PC-9 (cell line): ENCODE measurements at regions not wholly inside any gene's neighbourhood (a gene's known extent, or its start where the extent isn't known, plus 50 kb on each side); places are given as distances from the start of the nearest gene placed in this dataset.

Experiments used
- BruUV-seq: library from RNA; stranded (reverse); fragments of 400-500 nt; replicated peaks from 2 replicates; lab custom pipeline; 2021; lab: Mats Ljungman, UMichigan
- CTCF ChIA-PET: fragments of 300-600 bp; sonication (Branson Sonifier 250); formaldehyde crosslinking; loops from one replicate; lab custom pipeline; 2022; ENCODE audit warnings: antibody characterized with exemption; lab: Charles Lee
- POLR2A ChIA-PET: fragments of 300-600 bp; sonication (Branson Sonifier 250); formaldehyde crosslinking; loops from one replicate; lab custom pipeline; 2022; ENCODE audit warnings: antibody characterized with exemption; ENCODE audit not compliant: unreplicated experiment; lab: Charles Lee
- DNase-seq, 2 experiments: peaks; one replicate each; pipeline versions ENCODE4 v3.0.0 to v3.0.0-alpha.2; 2015 to 2022; ENCODE audit warnings: mixed read lengths in 1 of 2
- H2AFZ ChIP-seq: fragments of 200-600 bp; sonication (generic); 2 replicates; pipeline ENCODE4 v1.8.1; 2017; ENCODE audit warnings: antibody characterized with exemption
- H3F3A ChIP-seq: fragments of 200-600 bp; sonication (generic); 2 replicates; pipeline ENCODE4 v1.8.1; 2017; ENCODE audit warnings: antibody characterized with exemption, mild to moderate bottlenecking, low read depth; ENCODE audit not compliant: insufficient read depth
- H3K27ac ChIP-seq: fragments of 200-600 bp; sonication (generic); 2 replicates; pipeline ENCODE4 v1.6.1; 2016; ENCODE audit warnings: mixed run types
- H3K27me3 ChIP-seq: fragments of 200-600 bp; sonication (generic); 2 replicates; pipeline ENCODE4 v1.6.1; 2016; ENCODE audit warnings: low read depth, mixed run types; ENCODE audit not compliant: insufficient read depth
- H3K36me3 ChIP-seq: fragments of 200-600 bp; sonication (generic); 2 replicates; pipeline ENCODE4 v1.6.1; 2016; ENCODE audit warnings: low read depth, mixed run types
- H3K4me1 ChIP-seq: fragments of 200-600 bp; sonication (generic); replicated peaks from 2 replicates; pipeline ENCODE4 v1.6.1; 2016; ENCODE audit warnings: mixed run types; ENCODE audit not compliant: insufficient read depth
- H3K4me2 ChIP-seq: fragments of 200-600 bp; sonication (generic); 2 replicates; pipeline ENCODE4 v1.6.1; 2017; ENCODE audit warnings: mixed run types
- H3K4me3 ChIP-seq: fragments of 200-600 bp; sonication (generic); 2 replicates; pipeline ENCODE4 v1.6.1; 2016; ENCODE audit warnings: mixed run types
- H3K79me2 ChIP-seq: fragments of 200-600 bp; sonication (generic); 2 replicates; pipeline ENCODE4 v1.6.1; 2017; ENCODE audit warnings: low read depth, mixed run types
- H3K9me2 ChIP-seq: fragments of 200-600 bp; sonication (generic); 2 replicates; pipeline ENCODE4 v1.8.1; 2017; ENCODE audit warnings: mild to moderate bottlenecking; ENCODE audit not compliant: insufficient read depth
- H3K9me3 ChIP-seq: fragments of 200-600 bp; sonication (generic); 2 replicates; pipeline ENCODE4 v1.8.1; 2016; ENCODE audit warnings: low read depth; ENCODE audit not compliant: insufficient read depth
- H4K20me1 ChIP-seq: fragments of 200-600 bp; sonication (generic); 2 replicates; pipeline ENCODE4 v1.8.1; 2017; ENCODE audit not compliant: insufficient read depth
- CTCF ChIP-seq: fragments of 200-600 bp; sonication (generic); conservative IDR thresholded peaks from 2 replicates; pipeline ENCODE4 v1.6.1; 2017; ENCODE audit warnings: mixed run types, antibody characterized with exemption, mild to moderate bottlenecking, moderate library complexity
- EZH2 ChIP-seq: fragments of 200-600 bp; sonication (generic); IDR thresholded peaks from 2 replicates; pipeline ENCODE4 v1.8.0; 2017; ENCODE audit warnings: antibody characterized with exemption, low read depth
- intact Hi-C: fragments of 100-400 bp; cut with micrococcal nuclease; formaldehyde crosslinking; loops from one replicate; pipeline ENCODE4 v1.10.0; 2022; ENCODE audit not compliant: unreplicated experiment

DNA sequence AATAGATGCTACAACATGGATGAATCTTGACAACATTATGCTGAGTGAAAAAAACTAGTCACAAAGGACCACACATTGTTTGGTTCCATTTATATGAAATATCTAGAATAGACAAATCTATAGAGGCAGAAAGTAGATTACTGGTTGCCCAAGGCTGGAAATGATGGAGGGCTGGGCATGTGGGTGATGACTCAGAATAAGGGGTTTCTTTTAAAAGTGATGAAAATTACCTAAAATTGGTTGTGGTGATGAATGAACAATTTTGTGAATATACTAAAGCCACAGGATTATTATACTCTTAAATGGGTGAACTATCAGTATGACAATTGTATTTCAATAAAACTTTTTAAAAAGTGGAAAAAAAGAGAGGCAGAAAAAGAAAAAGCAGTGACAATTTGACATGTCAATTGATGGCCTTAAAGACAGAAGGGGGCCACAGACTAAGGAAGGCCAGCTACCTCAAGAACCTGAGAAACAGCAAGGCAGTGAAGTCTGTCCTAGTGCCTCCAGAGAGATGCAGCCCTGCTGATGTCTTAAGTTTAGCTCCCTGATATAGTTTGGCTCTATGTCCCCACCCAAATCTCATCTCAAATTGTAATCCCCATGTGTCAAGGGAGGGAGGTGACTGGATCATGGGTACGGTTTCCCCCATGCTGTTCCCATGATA is 182.7 kb downstream of the PIK3R1 start:
- no peaks in the 10 kb centered on the region for H4K20me1 ChIP-seq
- no peaks in the 10 kb centered on the region for H3K9me2 ChIP-seq
- ChIA-PET POLR2A (no interaction called here), CTCF (no interaction called here)
- H3K4me3 ChIP-seq, result no peak overlapping the region
- no peaks in the 10 kb centered on the region for H3K27me3 ChIP-seq
- H3K9me3 ChIP-seq, result peaks cover 20% of the 10 kb centered on the region; the same call in 1 of the 2 replicates
- no peak overlapping the region for H3K4me2 ChIP-seq
- no peaks in the 10 kb centered on the region for H3K79me2 ChIP-seq
- no TSS peak for BruUV-seq
- no peak overlapping the region for H2AFZ ChIP-seq
- intact Hi-C loops, result loop anchor here (5.0 kb wide), 1 partner anchor 59 kb away; no protein-coding TSS in a partner anchor
- no peak overlapping the region for H3K27ac ChIP-seq
- H3F3A ChIP-seq, result peaks cover 27% of the 10 kb centered on the region; the same call in 1 of the 2 replicates
- TF ChIP-seq CTCF (no peak), EZH2 (no peak)
- H3K4me1 ChIP-seq, result peaks cover 29% of the 10 kb centered on the region
- DNase-seq, result no peak
- no peaks in the 10 kb centered on the region for H3K36me3 ChIP-seq

- H3K27me3 ChIP-seq, result no peaks in the 10 kb centered on the region
- CTCF ChIA-PET, result no interaction called here
- no peak overlapping the region for H2AFZ ChIP-seq
- POLR2A ChIA-PET, result no interaction called here
- H3K4me2 ChIP-seq, result no peak overlapping the region
- TF ChIP-seq EZH2 (no peak), CTCF (no peak)
- intact Hi-C loops, result no loop called here
- no peaks in the 10 kb centered on the region for H3K36me3 ChIP-seq
- no peak for DNase-seq
- no peak overlapping the region for H3K27ac ChIP-seq
- H3K79me2 ChIP-seq, result no peaks in the 10 kb centered on the region
- H3K4me1 ChIP-seq, result peaks cover 24% of the 10 kb centered on the region
- no peaks in the 10 kb centered on the region for H4K20me1 ChIP-seq
- no peaks in the 10 kb centered on the region for H3K9me2 ChIP-seq
- no TSS peak for BruUV-seq
- H3K4me3 ChIP-seq, result no peak overlapping the region
- H3F3A ChIP-seq, result peaks cover 10% of the 10 kb centered on the region; the same call in 1 of the 2 replicates
- H3K9me3 ChIP-seq, result peaks cover 16% of the 10 kb centered on the region
Measured at GRCh38 chr5:68403301-68403700, 187.7 kb downstream of the PIK3R1 start.

GRCh38 chr5:68404246-68404645 is 188.7 kb downstream of the PIK3R1 start:
- Histone ChIP-seq H3K4me3 (no peak overlapping the region), H3K27me3 (no peaks in the 10 kb centered on the region), H3F3A (peaks cover 10% of the 10 kb centered on the region; the same call in 1 of the 2 replicates), H3K4me1 (peaks cover 24% of the 10 kb centered on the region), H3K27ac (no peak overlapping the region), H3K9me3 (peaks cover 16% of the 10 kb centered on the region; the same call in 1 of the 2 replicates), H2AFZ (no peak overlapping the region), H3K79me2 (no peaks in the 10 kb centered on the region), H3K36me3 (no peaks in the 10 kb centered on the region), H4K20me1 (no peaks in the 10 kb centered on the region), H3K4me2 (no peak overlapping the region), H3K9me2 (no peaks in the 10 kb centered on the region)
- no TSS peak for BruUV-seq
- POLR2A ChIA-PET, result interaction anchor here (0.6 kb wide), 1 partner anchor 61 kb away, joined by 5 read pairs; no protein-coding TSS in a partner anchor
- CTCF ChIA-PET, result interaction anchor here (0.5 kb wide), 1 partner anchor 313 kb away, joined by 4 read pairs; no protein-coding TSS in a partner anchor
- no peak for DNase-seq
- no peak for TF ChIP-seq EZH2
- no peak for TF ChIP-seq CTCF
- intact Hi-C loops, result no loop called here
